ENCODE measurements at regions not wholly inside any gene's neighbourhood (a gene's known extent, or its start where the extent isn't known, plus 50 kb on each side); places are given as distances from the start of the nearest gene placed in this dataset.

- no peak for DNase-seq
Measured at GRCh38 chr5:155871623-155872022, 455.3 kb upstream of the SGCD start.

- no peak for DNase-seq
Measured at GRCh38 chr5:155872629-155873220, 454.2 kb upstream of the SGCD start.

- DNase-seq: no peak
Measured at GRCh38 chr5:155878991-155879575, 447.9 kb upstream of the SGCD start.

- DNase-seq: no peak
Measured at GRCh38 chr5:155884041-155884440, 442.9 kb upstream of the SGCD start.

GRCh38 chr5:155885199-155885598, 441.8 kb upstream of the SGCD start:
- DNase-seq: no peak

- DNase-seq: no peak
Measured at GRCh38 chr5:155886311-155887031, 440.5 kb upstream of the SGCD start.

- no peak for DNase-seq
Measured at GRCh38 chr5:155895484-155895883, 431.5 kb upstream of the SGCD start.

GRCh38 chr5:155897761-155898160, 429.2 kb upstream of the SGCD start:
- no peak for DNase-seq

GRCh38 chr5:155898284-155898683, 428.7 kb upstream of the SGCD start:
- no peak for DNase-seq

GRCh38 chr5:155903791-155904190, 423.2 kb upstream of the SGCD start:
- DNase-seq: no peak

GRCh38 chr5:155905364-155905763, 421.6 kb upstream of the SGCD start:
- DNase-seq: no peak

GRCh38 chr5:155906046-155906445, 420.9 kb upstream of the SGCD start:
- DNase-seq: no peak

- no peak for DNase-seq
Measured at GRCh38 chr5:155908543-155908942, 418.4 kb upstream of the SGCD start.

GRCh38 chr5:155912291-155912690, 414.7 kb upstream of the SGCD start:
- no peak for DNase-seq

GRCh38 chr5:155914766-155915165, 412.2 kb upstream of the SGCD start:
- no peak for DNase-seq

GRCh38 chr5:155915601-155916000, 411.4 kb upstream of the SGCD start:
- no peak for DNase-seq

GRCh38 chr5:155919126-155919525, 407.8 kb upstream of the SGCD start:
- no peak for DNase-seq

GRCh38 chr5:155919725-155920124, 407.2 kb upstream of the SGCD start:
- DNase-seq: no peak

GRCh38 chr5:155921621-155922020, 405.3 kb upstream of the SGCD start:
- DNase-seq: no peak

GRCh38 chr5:155923784-155924183, 403.2 kb upstream of the SGCD start:
- DNase-seq: no peak

- no peak for DNase-seq
Measured at GRCh38 chr5:155926031-155926430, 400.9 kb upstream of the SGCD start.

- DNase-seq: no peak
Measured at GRCh38 chr5:155926766-155927165, 400.2 kb upstream of the SGCD start.

- DNase-seq: no peak
Measured at GRCh38 chr5:155929112-155929511, 397.9 kb upstream of the SGCD start.

- no peak for DNase-seq
Measured at GRCh38 chr5:155934964-155935363, 392.0 kb upstream of the SGCD start.

- DNase-seq: no peak
Measured at GRCh38 chr5:155935723-155936122, 391.2 kb upstream of the SGCD start.

Measured in NK-92 treated with Interleukin-12 subunit alpha and Interleukin-12 subunit beta, amount 100 ng/mL, for 24 hours (cell line).